Activated T-cell treated with anti-CD3 and anti-CD28 coated beads for 48 hours (primary cell): ENCODE measurements at regions not wholly inside any gene's neighbourhood (a gene's known extent, or its start where the extent isn't known, plus 50 kb on each side); places are given as distances from the start of the nearest gene placed in this dataset.
"Not testable (repeated sequence)": the region's sequence is repeated elsewhere in the genome, so short reads cannot be mapped to it uniquely, and the experiment has no call there.

Source experiments
- DNase-seq: peaks from one replicate; pipeline ENCODE4 v3.0.0-alpha.2; 2020; ENCODE audit warnings: low read depth

DNA sequence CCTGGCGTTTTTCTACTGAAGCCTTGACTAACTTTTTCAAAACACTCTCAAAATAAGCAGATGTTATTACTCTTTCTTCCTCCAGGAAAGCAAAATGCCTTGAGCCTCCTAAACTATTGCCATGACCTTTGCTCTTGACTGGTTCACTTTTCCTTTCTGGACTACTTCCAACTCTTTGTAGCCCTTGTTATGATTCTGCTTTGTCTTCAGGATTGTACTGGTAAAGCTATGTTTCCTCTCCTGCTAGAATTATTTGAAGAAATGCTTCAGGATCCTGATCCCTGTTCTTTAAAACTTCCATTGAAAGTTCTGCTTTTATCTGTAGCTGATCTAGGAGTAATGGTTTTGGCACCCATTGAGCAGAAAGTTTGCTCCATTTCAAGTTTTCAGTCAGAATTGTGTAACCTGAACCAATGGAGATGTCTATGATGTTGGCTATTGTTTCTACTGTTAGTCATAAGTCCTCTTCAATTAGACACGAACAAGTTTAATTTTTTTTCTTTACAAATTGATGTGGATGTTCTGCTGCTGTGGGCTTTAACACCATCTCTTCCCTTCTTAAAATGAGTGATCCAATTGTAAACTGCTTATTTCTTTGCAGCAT lies 1356.4 kb downstream of the EFNA5 start:
- no peak for DNase-seq

DNA sequence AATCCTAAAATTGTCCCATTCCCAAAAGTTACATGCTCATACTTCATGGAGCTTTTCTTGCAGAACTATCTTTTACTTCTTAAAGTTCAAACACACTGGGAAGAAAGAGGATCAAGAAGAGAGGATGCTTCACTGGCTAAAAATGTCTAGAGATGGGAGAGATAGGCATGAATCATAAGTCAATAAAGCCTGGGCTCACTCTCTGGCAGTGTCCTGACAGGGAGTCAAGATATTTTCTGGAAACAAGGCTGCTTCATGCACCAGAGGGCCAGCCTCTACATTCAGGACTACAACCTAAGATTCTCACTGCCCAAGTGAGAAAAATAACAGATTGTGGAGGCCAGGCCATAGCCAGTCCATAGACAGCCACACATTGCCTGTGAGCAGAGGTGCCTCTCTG lies 1358.4 kb downstream of the EFNA5 start:
- DNase-seq, result no peak

DNA sequence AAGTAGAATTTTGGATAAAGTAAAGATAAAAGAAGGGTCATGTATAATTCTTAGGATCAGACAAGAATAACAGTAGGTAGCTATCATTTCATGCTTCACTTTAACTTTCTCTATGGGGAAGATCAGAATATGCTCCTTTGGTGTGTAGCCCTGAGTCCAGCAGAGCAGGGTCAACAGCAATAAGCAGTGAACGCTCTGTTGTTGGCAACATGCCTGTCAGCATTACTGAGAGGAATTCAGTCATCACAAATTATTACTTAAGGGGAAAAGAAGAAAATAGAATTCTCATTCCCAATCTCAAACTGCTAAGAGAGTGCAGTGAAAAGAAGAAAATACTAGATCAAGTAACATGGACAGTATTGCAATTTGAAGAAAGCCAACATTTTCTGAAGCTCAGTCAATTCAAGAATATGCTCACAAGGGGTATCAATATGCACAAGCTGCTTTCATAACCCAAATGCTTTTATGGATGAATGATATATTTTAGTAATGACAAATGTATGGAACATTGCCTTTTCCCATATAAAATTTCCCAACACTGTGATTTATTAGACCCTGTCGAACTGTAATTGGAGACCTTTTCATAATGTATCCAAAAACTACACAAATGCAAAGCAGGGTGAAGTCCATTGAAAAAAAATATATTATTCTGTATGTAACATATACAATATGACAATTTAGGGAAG lies 1359.4 kb downstream of the EFNA5 start:
- DNase-seq, result no peak

DNA sequence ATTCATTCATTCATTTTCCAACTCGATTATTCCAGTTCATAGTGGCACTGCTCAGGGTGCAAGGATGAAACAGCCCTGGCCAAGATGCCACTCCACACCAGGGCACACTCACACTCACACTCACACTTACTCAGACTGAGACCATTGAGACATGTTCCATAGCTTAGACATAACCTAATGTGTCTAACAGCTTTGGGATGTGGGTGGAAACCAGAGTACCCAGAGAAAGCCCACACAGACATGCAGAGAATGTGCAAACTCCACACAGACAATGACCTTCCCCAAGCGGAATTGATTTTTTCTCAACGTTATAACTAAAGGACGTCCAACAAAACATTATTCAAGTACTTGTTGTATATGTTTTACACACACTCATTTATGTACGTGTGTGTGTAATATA lies 1363.5 kb downstream of the EFNA5 start:
- DNase-seq, result no peak

DNA sequence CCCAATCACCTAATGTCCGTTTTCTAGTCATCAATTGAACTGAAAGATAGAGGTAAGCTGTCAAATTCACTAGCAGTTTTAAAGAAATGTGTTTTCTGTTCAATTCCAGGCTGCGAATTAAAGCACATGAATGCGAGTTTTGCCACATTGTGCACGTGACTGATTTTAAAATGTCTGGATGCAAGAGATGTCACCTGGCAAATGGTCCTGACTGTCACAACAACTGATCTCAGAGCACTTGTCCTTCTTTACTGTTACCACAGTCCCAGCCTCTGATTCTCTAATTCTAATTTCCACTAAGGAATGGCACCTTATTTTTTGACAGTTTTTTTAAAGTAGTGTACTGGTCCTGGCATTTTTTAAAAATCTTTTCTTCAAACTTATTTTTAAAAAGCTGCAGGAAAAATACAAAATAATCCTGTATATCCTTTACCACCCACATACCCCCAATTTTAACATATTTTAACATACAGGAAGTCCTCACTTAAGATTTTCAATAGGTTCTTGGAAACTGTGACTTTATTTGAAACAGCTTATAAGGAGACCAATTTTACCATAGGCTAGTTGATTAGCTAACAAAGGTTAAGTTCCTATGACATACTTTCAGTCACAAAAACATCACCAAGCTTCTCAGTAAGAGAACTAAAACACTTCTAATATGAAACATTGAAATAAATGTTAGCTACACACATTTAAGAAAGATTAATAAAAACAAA lies 1364.3 kb downstream of the EFNA5 start:
- DNase-seq, result no peak

DNA sequence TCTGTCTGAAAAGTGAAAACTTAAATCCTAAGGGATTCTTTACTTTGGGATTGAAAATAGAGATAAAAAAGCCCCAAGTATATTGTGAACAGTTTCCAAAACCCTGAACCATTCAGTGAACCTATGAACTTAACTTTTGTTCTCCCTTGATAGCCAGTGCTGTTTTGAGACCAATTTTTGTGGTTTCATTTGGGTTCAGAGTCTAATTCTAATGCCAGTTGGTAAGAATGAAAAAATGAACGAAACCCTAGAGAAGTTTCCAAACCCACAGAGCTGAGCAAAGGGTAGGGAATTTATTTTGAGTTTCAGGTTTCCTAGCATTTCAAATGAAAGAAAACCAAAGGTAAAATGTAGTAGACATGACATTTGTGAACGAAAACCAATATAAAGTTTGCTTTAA lies 1366.8 kb downstream of the EFNA5 start:
- DNase-seq, result no peak

DNA sequence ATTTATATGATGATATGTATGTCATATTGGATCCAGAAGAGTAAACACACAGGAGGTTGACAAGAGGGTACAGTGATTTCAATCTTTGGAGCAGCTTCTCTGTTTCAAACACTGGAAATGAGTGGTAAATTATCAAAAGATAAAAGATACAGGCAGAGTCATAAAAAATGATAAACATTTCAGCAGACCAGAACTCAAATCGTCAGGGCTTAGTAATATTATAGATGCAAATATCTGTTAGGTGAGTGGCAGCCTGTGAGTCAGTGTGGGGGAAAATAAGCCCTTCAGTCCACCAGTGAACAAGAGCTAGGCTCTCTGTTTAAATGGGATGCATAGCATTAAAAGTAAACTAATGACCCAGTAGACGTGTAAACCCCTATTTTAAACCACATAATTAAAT lies 1378.1 kb downstream of the EFNA5 start:
- no peak for DNase-seq

DNA sequence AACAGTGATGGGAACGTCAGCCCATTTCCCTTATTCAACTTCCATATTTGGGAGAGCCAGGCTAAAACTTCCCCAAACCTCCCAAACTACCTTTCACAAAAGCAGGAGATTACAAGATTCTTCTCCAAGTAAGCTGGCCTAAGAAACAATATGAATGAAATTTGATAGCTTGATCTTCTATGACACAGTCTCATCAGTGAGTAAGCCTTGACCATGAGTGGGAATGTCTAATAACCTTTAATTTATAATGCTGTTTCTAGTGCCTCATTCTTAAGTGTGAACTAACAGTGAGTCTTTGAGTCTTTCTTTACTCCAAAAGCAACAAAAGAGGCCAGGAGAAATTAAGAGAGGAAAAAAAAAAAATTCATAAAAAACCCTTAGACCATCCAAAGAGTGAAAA lies 1379.9 kb downstream of the EFNA5 start:
- DNase-seq, result no peak

DNA sequence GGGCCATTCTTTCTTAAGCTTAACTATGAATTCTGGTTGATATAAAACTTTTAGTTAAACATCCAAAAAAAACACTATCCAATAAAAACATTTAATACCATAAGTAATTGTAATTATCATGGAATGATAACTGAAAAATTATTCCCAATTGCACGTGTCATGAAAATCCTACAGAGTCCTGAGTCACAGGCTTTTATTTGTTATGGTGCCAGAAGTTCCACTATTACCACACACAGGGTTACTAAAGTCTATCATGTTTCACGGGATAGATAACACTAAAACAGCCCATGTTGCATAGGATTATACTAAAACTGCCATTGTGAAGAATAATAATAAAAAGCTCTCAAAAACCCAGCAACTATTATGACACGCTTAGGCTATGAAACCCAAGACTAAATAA lies 1381.8 kb downstream of the EFNA5 start:
- DNase-seq, result no peak

DNA sequence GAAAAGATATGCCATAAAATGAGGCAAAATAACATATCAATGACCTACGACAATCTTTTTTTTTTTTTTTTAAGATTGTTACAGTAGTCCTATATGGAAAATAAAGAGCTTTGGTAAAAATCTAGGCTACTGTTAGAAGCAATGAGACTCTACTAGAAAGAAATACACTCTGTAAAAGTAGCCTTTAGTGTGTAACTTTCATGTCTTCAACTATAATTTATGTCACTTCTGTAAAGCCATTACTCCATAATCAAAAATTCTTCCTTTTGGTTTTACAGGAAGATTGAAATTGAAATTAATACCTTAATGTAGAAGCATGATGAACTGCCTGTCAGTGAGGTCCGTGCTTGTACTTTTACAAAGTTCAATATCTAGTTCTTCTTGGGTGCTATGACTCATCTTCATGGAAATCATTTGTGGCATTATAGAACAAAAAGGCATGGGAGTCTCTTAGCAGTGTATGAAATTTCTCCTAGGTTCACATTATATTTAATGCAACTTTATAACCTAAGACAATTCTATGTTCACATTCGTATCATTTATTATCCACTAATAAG lies 1393.1 kb downstream of the EFNA5 start:
- DNase-seq, result no peak

DNA sequence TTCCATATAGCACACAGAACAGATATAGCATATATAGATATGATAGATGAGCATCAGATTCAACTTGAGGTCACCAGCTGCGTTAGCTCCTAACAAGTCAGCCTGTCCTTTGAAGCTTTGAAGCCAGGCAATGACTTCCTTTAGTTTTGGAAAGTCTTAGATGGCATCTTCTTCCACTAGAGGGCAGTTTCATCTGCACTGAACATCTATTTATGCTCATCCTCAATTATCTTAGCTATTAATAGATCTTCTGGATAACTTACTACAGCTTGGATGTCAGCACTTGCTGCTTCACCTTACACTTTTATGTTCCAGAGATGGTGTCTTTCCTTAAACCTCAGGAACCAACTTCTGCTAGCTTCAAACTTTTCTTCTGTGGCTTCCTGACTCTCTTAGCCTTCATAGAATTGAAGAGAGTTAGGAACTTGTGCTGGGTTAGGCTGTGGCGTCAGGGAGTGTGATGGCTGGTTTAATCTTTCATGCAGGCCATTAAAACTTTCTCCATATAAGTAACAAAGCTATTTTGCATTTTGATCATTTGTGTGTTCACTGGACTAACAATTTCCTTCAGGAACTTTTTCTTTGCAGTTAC lies 1401.4 kb downstream of the EFNA5 start:
- DNase-seq, result no peak

DNA sequence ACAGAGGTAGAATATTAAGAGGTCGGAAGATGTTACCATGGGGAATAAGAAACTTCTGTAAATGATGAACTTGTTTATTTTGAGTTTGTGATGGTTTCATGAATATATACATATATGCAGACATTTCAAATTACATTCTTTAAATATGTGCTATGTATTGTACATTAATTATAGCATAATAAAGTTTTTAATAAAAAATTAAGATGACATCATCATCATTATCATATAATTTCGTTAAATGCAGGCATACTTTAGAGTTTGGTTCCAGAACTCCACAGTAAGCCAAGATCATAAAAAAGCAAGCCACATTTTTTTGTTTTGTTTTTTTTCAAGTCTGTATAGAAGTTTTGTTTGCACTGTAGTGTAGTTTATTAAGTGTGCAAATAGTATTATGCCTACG lies 1403.5 kb downstream of the EFNA5 start:
- no peak for DNase-seq

DNA sequence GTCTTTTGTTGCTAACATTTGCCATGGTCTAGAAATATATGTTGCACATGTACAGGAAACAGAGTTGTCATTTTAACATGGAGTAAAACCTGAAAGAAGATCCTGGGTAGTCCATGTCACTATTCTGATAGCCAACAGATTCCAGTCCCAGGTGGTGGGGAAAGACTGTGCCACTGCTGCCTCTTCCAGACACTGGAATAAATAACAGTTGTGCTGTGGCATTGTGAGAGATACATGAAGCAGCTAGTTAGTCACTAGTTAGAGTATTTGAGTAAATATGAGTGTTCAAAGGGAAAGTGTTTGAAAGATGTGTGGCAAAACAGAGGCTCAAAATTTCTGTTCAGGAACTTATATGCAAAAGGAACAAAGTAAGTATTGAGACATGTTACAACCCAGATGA lies 1408.3 kb downstream of the EFNA5 start:
- no peak for DNase-seq

DNA sequence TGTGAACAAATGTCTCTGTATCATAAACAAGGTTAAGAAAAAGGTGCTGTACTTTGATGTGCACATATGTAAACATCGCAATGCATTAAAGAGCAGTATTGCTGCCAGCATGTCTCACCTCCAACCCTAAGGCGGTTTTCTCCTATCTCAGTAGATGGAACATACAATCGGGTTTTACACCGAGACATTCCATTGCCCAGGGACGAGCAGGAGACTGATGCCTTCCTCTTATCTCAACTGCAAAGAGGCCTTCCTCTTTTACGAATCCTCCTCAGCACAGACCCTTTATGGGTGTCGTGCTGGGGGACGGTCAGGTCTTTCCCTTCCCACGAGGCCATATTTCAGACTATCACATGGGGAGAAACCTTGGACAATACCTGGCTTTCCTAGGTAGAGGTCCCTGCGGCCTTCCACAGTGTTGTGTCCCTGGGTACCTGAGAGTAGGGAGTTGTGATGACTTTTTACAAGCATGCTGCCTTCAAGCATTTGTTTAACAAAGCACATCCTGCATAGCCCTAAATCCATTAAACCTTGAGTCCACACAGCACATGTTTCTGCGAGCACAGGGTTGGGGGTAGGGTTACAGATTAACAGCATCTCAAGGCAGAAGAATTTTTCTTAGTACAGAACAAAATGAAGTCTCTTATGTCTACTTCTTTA lies 1411.2 kb downstream of the EFNA5 start:
- DNase-seq, result not testable (repeated sequence)

DNA sequence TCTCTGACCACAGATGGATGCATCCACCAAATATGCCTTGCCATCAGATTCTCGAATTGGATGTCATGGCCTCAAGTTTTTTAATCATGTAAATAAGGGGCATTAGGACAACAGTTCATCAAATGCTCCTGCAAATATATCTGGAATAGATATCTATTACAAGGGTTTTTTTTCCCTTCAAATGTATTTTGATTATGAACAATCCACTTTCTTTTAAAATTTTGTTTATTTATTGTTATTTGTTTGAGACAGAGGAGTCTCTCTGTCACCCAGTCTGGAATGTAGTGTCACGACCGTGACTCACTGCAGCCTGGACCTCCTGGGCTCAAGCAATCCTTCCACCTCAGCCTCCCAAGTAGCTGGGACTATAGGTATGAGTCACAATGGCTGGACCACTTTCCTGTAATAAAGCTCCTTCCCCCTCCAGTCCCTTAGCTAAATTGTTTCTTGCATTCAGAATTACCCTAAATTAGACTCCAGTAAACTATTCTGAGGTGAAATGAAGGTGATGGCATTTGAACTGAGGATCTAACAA lies 1412.1 kb downstream of the EFNA5 start:
- no peak for DNase-seq

DNA sequence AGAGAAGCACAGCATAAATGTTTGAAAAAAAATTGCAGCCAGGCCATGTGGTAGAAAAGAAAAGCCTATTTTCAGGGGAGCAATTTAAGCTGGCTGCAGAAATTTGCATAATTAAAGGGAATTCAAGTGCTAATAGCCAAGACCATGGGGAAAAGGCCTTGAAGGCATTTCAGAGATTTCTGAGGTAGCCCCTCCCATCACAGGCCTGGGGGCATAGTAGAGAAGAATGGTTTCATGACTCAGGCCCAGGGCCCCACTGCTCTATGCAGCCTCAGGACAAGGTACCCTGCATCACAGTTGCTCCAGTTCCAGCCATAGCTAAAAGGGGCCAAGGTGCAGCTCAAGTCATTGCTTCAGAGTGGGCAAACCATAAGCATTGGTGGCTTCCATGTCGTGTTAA lies 1416.0 kb downstream of the EFNA5 start:
- DNase-seq, result no peak

DNA sequence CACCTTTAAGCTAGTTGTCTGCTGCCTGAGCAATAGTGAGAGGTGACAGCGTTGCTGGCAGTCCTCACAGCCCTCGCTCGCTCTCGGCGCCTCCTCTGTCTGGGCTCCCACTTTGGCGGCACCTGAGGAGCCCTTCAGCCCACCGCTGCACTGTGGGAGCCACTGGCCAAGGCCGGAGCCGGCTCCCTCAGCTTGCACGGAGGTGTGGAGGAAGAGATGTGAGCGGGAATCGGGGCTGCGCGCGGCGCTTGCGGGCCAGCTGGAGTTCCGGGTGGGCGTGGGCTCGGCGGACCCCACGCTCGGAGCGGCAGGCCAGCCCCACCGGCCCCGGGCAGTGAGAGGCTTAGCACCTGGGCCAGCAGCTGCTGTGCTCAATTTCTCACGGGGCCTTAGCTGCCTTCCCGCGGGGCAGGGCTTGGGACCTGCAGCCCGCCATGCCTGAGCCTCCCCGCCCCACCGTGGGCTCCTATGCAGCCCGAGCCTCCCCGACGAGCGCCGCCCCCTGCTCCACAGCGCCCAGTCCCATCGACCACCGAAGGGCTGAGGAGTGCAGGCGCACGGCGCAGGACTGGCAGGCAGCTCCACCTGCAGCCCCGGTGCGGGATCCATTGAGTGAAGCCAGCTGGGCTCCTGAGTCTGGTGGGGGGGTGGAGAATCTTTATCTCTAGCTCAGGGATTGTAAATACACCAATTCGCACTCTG lies 1424.5 kb downstream of the EFNA5 start:
- DNase-seq, result not testable (repeated sequence)

DNA sequence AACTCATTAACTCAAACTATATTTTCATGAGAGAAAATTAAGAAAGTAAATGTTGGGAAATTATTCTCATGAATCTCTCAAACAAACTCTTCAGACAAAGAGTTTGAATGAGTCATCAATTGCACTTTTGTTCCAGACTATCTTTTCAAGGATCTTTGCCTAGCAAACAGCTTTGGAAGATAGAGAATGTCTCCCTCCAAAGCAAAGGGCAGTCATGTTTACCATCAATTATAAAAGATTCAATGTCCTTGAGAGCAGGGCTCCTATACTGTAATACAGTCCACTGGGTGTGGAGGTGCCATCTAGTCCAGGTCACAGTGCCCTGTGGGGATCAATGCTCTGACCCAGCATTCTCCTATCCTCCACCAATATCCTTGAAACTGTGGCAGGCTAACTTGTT lies 1429.3 kb downstream of the EFNA5 start:
- DNase-seq, result no peak

DNA sequence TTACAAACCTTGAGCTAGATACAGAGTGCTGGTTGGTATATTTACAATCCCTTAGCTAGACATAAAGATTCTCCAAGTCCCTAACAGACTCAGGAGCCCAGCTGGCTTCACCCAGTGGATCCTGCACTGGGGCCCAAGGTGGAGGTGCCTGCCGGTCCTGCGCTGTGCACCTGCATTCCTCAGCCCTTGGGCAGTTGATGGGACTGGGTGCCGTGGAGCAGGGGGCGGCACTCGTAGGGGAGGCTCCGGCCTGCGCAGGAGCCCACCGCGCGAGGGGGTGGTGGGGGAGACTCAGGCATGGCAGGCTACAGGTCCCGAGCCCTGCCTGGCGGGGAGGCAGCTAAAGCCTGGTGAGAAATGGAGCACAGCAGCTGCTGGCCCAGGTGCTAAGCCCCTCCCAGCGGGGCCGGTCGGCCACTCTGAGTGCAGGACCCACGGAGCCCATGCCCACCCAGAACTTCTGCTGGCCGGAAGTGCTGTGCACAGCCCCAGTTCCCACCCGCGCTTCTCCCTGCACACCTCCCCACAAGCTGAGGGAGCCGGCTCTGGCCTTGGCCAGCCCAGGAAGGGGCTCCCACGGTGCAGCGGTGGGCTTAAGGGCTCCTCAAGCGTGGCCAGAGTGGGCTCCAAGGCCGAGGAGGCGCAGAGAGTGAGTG lies 1464.7 kb downstream of the EFNA5 start:
- no peak for DNase-seq

DNA sequence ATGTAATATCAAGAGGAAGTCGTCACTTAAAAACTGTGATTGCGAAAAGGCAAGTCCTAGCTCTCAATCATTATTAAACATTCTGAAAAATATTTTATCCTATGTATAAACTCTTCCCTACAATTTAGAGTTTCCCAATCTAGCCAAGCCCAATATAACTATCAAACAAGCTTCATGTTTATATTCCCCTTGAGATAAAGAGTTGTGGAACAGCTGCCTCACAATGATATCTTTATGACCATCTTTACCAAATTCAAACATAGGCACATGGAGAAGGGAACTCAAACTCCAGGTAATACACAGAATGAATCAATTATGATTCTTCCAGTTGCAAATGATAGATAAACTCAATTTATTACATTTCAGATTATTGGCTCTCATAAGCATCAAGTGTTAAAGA lies 1468.7 kb downstream of the EFNA5 start:
- no peak for DNase-seq

DNA sequence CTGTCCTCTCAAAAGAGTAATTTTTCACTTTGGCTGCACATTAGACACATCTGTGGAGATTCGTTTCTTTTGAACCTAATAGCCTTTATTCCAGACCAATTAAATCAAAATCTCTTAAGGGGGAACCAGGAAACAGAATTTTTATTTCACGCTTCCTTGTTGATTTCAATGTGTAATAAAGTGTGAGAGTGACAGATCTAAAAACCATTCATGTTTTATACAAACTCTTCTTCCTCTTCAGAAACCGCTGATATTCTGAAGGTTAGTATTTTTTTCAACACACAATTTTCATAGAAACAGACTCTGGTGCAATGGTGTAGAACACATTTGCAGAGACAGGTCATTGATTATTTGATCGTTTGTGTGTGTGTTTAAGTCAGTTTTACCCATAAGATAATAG lies 1469.8 kb downstream of the EFNA5 start:
- DNase-seq, result no peak
